HEK293T (cell line): ENCODE measurements at regions not wholly inside any gene's neighbourhood (a gene's known extent, or its start where the extent isn't known, plus 50 kb on each side); places are given as distances from the start of the nearest gene placed in this dataset.

Experiments used
- CTBP1 ChIP-seq: fragments of 450-650 bp; IDR thresholded peaks from 2 replicates; pipeline ENCODE4 v1.6.1; 2016; ENCODE audit warnings: borderline replicate concordance
- FOXA1 ChIP-seq: fragments of 450-650 bp; IDR thresholded peaks from 2 replicates; pipeline ENCODE4 v1.6.1; 2016; ENCODE audit warnings: mild to moderate bottlenecking
- SUZ12 ChIP-seq: fragments of 450-650 bp; IDR thresholded peaks from 2 replicates; pipeline ENCODE4 v1.6.1; 2016; ENCODE audit warnings: mild to moderate bottlenecking
- TARDBP ChIP-seq: fragments of 450-650 bp; IDR thresholded peaks from 2 replicates; pipeline ENCODE4 v1.6.1; 2016

DNA sequence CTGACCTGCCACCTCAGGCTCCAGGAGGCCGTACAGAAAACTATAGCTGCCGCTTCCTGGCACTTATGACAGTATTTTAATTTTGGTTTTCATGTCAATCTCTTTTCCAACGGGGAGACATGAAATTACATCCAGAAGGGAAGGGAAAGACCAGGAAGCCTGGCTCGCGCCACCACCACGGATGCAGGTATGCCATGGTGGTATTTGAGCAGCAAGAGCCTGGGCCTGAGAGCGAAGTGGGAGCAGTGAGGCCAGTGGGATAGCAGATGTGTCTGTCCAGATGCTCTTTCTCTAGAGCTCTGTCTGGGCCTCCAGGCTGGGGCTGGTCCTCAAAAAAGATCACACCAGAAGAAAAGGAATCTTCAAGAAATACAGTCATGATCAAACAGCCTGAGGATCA, 82.5 kb upstream of the CPEB2 start:
- no peak for TF ChIP-seq SUZ12
- TF ChIP-seq FOXA1: no peak
- no peak for TF ChIP-seq TARDBP
- TF ChIP-seq CTBP1: no peak
